ENCODE measurements at regions not wholly inside any gene's neighbourhood (a gene's known extent, or its start where the extent isn't known, plus 50 kb on each side); places are given as distances from the start of the nearest gene placed in this dataset.

- 0 out of 2 replicates have a peak, but pooled peaks have one; percentile 20 for TF ChIP-seq NKRF (conservative IDR thresholded peaks at IDR 0.05)
- TF ChIP-seq TCF3 (IDR thresholded peaks at IDR 0.05; ENCODE audit: borderline replicate concordance, insufficient read depth, low read depth, low read length): no peak
- no peak for TF ChIP-seq POLR2A (IDR thresholded peaks at IDR 0.05; ENCODE audit: low read depth, low read length)
- TF ChIP-seq SIN3A (IDR thresholded peaks at IDR 0.05; ENCODE audit: low read depth, low read length): no peak
- TF ChIP-seq RAD21 (IDR thresholded peaks at IDR 0.05; ENCODE audit: insufficient read depth, low read depth, low read length): 0 out of 2 replicates have a peak, but pooled peaks have one; percentile 3
These were observed 197.5 kb upstream of the JARID2 start (continued) for GRCh38 chr6:15048367-15048766.

DNA sequence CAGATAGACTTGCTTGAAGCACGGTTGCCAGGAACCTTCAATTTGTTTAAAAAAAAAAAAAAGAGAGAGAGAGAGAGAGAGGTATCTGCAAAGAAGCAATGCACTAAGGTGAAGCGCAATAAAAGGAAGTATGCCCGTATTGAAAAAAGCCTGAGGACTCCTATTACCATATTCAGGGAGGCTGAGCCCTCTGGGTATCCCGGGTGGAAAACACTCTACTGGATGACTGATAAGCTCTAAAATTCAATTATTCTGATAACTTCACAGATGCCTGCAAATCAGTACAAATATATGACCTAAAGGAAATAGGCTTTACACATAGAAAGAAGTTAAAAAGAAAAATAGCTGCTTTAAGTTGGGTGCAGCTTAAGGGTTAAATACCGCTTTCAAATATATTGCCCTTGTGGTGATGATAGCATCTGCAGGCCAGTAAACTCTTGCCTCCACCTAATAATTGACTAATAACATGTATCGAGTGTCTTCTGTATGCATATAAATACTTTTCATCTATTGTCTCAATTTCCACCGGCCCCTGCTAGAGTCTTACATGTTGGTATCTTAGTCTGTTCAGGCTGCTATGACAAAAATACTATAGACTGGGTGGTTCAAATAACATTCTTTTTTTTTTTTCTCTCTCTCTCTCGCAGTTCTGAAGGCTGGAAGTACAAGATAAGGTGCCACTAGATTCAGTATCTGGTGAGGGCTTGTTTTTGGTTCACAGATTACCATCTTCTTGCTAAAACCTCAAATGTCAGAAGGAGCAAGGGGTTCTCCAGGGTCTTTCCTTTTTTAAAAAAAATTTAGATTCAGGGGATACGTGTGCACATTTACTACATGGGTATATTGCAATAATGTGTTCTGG lies 187.4 kb upstream of the JARID2 start:
- ChIA-PET CTCF (interaction anchor here (0.7 kb wide), 1 partner anchor 28 kb away, joined by 3 read pairs; no protein-coding TSS in a partner anchor), SMC1A (ENCODE audit: uncharacterized antibody, unreplicated experiment) (interaction anchor here (1.5 kb wide), 1 partner anchor 9 kb away, joined by 3 read pairs; no protein-coding TSS in a partner anchor), RAD21 (ENCODE audit: unreplicated experiment) (interaction anchor here (1.1 kb wide), 1 partner anchor 32 kb away, joined by 3 read pairs; no protein-coding TSS in a partner anchor), POLR2A (interaction anchor here (0.6 kb wide), 1 partner anchor 16 kb away, joined by 3 read pairs; no protein-coding TSS in a partner anchor)
- ATAC-seq: no peak
- intact Hi-C loops (cut with micrococcal nuclease; ENCODE audit: unreplicated experiment) (no loop called here), in situ Hi-C loops (cut with MboI) (no loop called here)
- FAIRE-seq: no peak
- no peak overlapping the region for H3K4me3 ChIP-seq
- no peaks in the 10 kb centered on the region; the same call in 2 of the 3 replicates for H3K9me3 ChIP-seq (replicated peaks; ENCODE audit: control insufficient read depth, insufficient read depth, low read length)
- H3K4me1 ChIP-seq (ENCODE audit: control insufficient read depth, insufficient read depth, low read length): no peaks in the 10 kb centered on the region
- 78% methylated on average over 8 of the region's 9 CpGs for WGBS (ENCODE audit: insufficient coverage, insufficient replicate concordance, low lambda C conversion rate, missing lambda C conversion rate)
- no peaks in the 10 kb centered on the region for H3K27me3 ChIP-seq (replicated peaks in 1 of 2; ENCODE audit: control insufficient read depth in 2 of 2, insufficient read depth in 2 of 2, low read length in 1 of 2)
- H2AFZ ChIP-seq (ENCODE audit: control insufficient read depth, low read depth, low read length): no peak overlapping the region
- no peak overlapping the region for H3K9ac ChIP-seq (ENCODE audit: control insufficient read depth, insufficient read depth, low read length)
- no TSS peak for BruUV-seq (replicated peaks)
- DNase-seq (ENCODE audit: low read depth, low spot score): no peak
- no peaks in the 10 kb centered on the region for H4K20me1 ChIP-seq (ENCODE audit: control insufficient read depth, insufficient read depth)
- H3K27ac ChIP-seq (ENCODE audit: control insufficient read depth, insufficient read depth): no peak overlapping the region
- no peak overlapping the region for H3K4me2 ChIP-seq (ENCODE audit: control insufficient read depth, insufficient read depth)
- no peak for TF ChIP-seq NFIC (IDR thresholded peaks at IDR 0.05; ENCODE audit: low read depth, low read length)
- TF ChIP-seq, protein P1, sequence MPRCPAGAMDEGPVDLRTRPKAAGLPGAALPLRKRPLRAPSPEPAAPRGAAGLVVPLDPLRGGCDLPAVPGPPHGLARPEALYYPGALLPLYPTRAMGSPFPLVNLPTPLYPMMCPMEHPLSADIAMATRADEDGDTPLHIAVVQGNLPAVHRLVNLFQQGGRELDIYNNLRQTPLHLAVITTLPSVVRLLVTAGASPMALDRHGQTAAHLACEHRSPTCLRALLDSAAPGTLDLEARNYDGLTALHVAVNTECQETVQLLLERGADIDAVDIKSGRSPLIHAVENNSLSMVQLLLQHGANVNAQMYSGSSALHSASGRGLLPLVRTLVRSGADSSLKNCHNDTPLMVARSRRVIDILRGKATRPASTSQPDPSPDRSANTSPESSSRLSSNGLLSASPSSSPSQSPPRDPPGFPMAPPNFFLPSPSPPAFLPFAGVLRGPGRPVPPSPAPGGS (IDR thresholded peaks at IDR 0.05; ENCODE audit: borderline replicate concordance, insufficient read depth, low read depth, low read length, poor library complexity, severe bottlenecking): no peak
- no peak for TF ChIP-seq EZH2 (IDR thresholded peaks at IDR 0.05; ENCODE audit: borderline replicate concordance, control insufficient read depth, low read depth, low read length)
- TF ChIP-seq SPI1 (IDR thresholded peaks at IDR 0.05; ENCODE audit: borderline replicate concordance, insufficient read depth, low read depth, low read length): no peak
- TF ChIP-seq TCF7 (IDR thresholded peaks at IDR 0.05; ENCODE audit: borderline replicate concordance): no peak
- no peak for TF ChIP-seq NBN (IDR thresholded peaks at IDR 0.05)
- no peak for TF ChIP-seq TCF12 (IDR thresholded peaks at IDR 0.05; ENCODE audit: low read depth, low read length)
- H3K79me2 ChIP-seq (ENCODE audit: control insufficient read depth, insufficient read depth, low read length): no peaks in the 10 kb centered on the region
- no peaks in the 10 kb centered on the region for H3K36me3 ChIP-seq (ENCODE audit: control insufficient read depth in 2 of 2, insufficient read depth in 2 of 2, low read length in 1 of 2)

Measured in GM12878 (cell line).